ENCODE measurements at regions not wholly inside any gene's neighbourhood (a gene's known extent, or its start where the extent isn't known, plus 50 kb on each side); places are given as distances from the start of the nearest gene placed in this dataset.

DNA sequence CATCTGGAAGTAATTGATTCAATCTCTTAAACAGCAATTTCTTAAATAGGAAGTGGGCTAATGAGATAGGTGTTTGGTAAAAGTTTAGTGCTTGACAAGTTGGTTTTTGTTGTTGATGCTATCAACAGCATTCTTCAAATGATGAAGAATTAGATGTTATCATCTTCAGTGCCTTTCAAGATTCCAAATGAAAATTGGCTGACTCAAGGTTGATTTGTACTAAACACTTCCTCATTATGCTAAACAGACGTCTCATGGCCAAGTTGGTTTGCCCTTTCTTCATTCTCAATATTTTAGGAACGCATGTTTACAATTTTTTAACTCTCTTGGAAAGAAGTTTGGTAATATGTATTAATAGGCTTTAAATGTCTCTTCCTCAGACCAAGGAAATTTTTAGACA, 86.0 kb downstream of the MID1IP1 start:
- DNase-seq (ENCODE audit: low read depth in 2 of 2), result no peak

GRCh38 chrX:38890326-38890725, 89.1 kb downstream of the MID1IP1 start:
- no peak for DNase-seq (ENCODE audit: low read depth in 2 of 2)

DNA sequence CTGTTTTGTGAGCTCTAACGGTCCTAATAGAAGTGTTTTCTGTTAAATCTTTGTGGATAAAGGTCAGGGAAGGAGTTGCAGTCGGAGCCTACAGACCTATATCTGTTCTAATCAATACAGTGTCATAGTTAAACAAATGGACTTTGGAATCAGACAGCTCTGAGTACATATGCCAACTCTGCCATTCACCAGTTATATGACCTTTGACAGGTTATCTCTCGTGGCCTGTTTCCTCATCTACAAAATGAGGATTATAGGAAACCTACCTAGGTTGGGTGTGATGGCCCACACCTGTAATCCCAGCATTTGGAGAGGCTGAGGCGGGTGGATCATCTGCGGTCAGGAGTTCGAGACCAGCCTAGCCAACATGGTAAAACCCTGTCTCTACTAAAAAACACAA, 89.7 kb downstream of the MID1IP1 start:
- DNase-seq (ENCODE audit: low read depth in 2 of 2), result no peak

DNA sequence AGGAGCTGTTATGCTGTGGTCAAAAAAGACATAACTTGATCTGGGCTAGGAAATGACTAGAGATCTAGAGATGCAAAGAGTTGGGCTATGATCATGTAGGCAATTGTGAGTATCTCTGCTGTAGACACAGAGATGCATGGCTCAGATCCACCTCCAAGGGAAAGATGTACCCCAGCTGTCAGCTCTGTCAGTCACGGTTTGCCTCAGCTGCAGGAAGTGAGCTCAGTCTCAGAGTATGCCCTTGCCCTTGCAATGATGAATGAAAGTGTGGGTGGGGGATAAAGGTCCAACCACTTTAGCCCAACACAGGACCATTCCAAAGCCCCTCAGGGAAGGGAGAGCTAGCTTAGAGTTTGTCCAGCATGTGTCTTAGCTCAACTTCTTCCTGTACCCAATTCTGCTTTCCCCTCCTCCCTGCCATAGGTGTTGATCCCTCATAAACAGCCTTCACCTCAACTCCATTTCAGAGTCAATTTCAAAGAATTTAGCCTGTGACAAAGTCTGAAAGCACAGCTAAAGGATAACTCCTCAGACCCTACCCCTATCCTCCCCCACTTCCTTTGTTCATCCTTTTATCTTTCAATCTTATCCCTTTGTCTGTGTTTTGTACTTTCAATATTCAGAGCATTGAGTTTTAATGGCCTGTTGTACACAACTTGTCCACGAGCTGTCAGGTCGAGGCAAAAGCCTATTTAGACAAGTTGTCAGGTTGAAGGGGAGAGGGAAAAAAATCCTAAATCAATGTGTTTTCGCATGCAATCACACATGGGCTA, 90.6 kb downstream of the MID1IP1 start:
- DNase-seq (ENCODE audit: low read depth in 2 of 2), result no peak

DNA sequence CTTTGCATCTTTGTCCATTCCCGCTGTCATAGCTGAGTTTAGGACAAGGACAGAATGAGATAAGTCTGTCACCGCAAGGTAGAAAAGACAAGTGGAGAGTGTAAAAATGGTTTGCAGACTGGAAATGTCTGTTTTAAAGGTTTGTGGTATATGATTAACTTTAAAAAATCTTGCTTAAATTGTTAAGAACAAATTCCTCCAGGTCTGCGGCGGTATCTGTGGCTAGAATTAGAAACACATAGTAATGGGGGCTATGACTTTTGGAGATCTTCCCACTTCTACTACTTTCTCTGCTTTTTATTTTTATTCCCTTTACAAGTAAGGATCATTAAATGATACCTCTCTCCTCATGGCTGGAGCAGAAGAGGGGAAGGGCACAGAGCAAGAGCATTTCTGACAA, 92.2 kb downstream of the MID1IP1 start:
- no peak for DNase-seq (ENCODE audit: low read depth in 2 of 2)

GRCh38 chrX:38895775-38896174, 94.5 kb downstream of the MID1IP1 start:
- DNase-seq (ENCODE audit: low read depth in 2 of 2), result no peak

- no peak for DNase-seq (ENCODE audit: low read depth in 2 of 2)
These were observed 95.6 kb downstream of the MID1IP1 start for GRCh38 chrX:38896724-38897298.

- no peak for DNase-seq (ENCODE audit: low read depth in 2 of 2)
These were observed 97.0 kb downstream of the MID1IP1 start for GRCh38 chrX:38898261-38898660.

DNA sequence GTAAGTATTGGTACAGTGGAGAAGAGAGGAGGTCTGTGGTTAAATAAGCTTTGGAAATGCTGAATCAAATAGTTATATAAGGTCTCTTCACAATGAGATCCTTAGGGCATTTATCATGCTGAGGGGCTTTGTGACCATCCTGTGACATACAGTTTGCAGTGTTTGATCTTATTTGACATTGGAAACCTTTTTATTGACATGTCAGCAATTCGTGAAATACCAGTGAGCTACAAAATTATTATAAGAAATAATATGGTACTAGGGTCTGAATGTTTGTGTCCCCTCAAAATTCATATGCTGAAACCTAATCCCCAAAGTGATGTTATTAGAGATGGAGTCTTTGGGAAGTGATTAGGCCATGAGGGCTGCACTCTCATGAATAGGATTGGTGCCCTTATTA, 98.4 kb downstream of the MID1IP1 start:
- DNase-seq (ENCODE audit: low read depth in 2 of 2), result no peak

- DNase-seq (ENCODE audit: low read depth in 2 of 2), result no peak
These were observed 99.5 kb downstream of the MID1IP1 start for GRCh38 chrX:38900719-38901118.

- DNase-seq (ENCODE audit: low read depth in 2 of 2), result no peak
These were observed 101.8 kb downstream of the MID1IP1 start for GRCh38 chrX:38902972-38903492.

- DNase-seq (ENCODE audit: low read depth in 2 of 2), result no peak
These were observed 115.5 kb downstream of the MID1IP1 start for GRCh38 chrX:38916801-38917200.

DNA sequence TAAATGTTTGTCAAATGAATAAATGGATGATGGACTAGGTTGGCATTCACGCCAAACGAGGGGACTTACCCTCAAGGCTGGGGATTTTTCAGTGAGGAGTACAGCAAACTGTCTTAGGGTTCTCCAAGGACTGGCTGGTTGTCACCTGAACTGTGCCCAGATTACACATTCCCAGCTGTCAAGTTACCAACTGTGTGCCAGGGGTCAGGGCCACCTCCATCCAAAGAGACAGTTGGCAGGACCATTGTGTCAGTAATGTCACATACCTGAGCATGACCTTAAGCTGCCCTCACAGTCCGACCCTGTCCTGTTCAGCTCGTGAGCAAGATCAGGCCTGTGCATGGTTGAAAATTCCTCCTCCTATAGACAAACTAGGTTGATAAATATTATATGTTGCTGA, 116.7 kb downstream of the MID1IP1 start:
- DNase-seq (ENCODE audit: low read depth in 2 of 2), result no peak

- no peak for DNase-seq (ENCODE audit: low read depth in 2 of 2)
These were observed 117.9 kb downstream of the MID1IP1 start for GRCh38 chrX:38919202-38919601.

GRCh38 chrX:38919853-38920528, 118.7 kb downstream of the MID1IP1 start:
- no peak for DNase-seq (ENCODE audit: low read depth in 2 of 2)

DNA sequence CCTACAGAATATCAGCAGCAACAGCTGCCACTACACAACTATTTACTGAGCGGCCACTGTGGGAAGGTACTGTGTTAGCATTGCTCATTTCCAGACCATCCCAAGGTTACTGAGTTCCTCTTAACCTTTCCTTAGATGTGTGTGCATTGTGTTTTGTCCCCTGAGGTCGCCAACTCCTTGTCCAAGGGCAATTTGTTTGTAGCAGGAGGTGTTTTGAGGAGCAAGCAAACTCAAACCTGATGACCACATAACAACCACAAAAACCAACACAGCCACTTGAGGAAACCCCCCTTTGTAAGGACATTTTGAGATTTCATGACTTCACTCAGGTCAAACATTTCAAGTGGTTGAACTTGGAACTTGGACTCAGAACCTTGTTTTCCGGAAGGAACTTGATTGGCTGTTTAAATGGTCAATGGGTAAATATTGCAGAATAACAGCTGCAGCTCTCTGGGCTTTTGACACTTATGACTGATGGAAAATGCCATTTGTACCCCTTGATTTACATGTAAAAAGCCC, 122.3 kb downstream of the MID1IP1 start:
- DNase-seq (ENCODE audit: low read depth in 2 of 2), result no peak

GRCh38 chrX:38927592-38927991, 126.3 kb downstream of the MID1IP1 start:
- no peak for DNase-seq (ENCODE audit: low read depth in 2 of 2)

DNA sequence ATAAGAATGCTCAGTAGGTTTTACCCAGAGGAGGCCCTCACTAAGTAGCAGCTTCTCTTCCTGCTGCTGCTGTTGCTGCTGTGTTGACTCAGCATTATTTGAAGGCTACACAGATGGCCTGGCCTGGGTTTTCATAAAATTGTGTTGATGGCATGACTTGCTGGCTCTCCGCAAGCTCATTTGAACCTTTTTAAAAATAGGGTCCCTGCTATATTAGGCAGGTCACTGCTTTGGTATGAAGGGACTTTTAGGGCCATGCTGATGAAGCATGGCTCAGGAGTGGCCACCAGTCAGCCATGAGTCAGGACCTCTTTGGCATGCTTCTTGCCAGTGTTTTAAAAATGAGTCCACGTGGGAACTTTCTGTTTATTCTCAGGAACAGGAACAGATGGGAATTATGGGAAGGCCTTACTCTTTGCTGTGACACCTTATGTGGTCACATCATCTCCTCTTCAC, 128.7 kb downstream of the MID1IP1 start:
- no peak for DNase-seq (ENCODE audit: low read depth in 2 of 2)

- no peak for DNase-seq (ENCODE audit: low read depth in 2 of 2)
These were observed 129.2 kb downstream of the MID1IP1 start for GRCh38 chrX:38930474-38930873.

GRCh38 chrX:38935561-38935960, 134.3 kb downstream of the MID1IP1 start:
- no peak for DNase-seq (ENCODE audit: low read depth in 2 of 2)

DNA sequence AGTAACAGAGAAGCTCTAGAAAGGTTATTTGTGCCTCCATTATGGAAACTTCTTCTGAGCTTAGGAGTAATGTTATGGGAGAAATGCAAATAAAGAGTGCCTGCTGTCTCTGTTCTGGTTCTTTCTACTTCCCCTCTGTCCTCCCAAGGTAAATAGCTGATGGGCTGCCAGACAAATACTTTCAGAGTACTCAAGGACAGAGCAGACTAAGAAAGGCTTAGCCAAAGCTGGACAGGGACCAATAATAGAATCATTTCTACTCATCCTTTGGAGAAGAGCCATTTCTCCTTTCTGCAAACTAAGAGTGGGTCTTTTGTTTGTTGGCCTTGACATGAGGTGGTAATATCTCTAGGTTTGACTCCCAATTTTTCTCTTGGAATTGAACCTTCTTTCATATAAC, 136.1 kb downstream of the MID1IP1 start:
- DNase-seq (ENCODE audit: low read depth in 2 of 2), result no peak

DNA sequence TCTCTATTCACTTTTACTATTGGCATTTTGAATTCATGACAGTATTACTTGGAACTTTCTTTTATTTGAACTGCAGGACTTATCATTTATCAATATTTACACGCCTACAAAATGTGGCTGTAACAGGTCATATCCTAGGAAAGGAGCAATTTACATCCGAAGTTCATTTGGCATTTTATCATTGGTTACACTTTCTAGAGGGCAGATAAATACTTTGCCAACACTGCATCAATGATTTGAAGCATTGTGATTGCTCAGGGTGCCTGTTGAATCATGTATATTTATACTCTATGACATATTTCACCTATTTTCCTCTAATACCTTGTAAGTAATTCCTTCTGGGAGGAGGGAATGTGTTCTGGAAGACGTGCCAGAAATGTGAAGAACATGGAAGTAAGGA, 136.7 kb downstream of the MID1IP1 start:
- no peak for DNase-seq (ENCODE audit: low read depth in 2 of 2)

DNA sequence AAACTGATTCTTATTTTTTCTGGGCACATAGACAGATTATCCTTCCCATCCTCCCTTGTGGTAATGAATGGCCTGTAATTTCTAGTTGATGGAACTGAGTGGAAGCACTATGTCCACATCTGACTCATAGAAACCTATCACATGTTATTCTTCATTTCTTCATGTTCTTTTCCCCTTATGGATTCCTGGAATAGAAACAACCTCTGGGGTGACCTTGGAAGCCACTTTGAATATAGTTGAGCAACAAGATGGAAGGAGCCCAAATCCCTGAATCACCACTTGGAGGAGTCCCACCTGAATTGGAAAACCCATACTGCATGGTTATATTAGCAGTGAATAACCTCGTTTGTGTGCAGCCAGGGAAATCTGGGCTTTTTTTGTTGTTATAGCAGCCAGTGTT, 137.8 kb downstream of the MID1IP1 start:
- DNase-seq (ENCODE audit: low read depth in 2 of 2), result no peak

All from activated CD8-positive, alpha-beta memory T cell treated with anti-CD3 and anti-CD28 coated beads for 4 hours (primary cell).